GM19351 (cell line): ENCODE measurements at regions not wholly inside any gene's neighbourhood (a gene's known extent, or its start where the extent isn't known, plus 50 kb on each side); places are given as distances from the start of the nearest gene placed in this dataset.

ENCODE experiments used
- ATAC-seq: cut with Tn5 transposase; IDR thresholded peaks from one replicate; pipeline ENCODE4 v1.9.1; 2021; ENCODE audit warnings: mild to moderate bottlenecking, moderate library complexity; ENCODE audit not compliant: unreplicated experiment

DNA sequence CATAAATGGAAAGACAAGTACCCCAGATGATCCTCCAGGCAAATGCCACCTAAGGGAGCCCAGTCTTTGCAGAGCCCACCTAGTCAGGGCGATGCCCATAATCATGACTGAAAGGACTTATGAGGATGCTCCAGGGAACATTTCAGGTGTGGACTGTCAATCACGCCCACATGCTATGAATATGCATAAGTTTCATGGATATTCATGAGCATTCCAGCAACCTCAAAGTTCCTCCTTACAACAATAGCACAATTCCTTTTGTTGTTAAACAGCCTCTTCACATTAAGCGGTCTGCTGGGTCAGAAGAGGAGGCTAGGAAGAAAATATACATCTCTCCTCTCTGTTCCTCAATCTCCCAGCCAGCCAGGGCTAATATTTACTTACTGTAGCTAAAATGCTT, 161.6 kb downstream of the C5orf15 start:
- ATAC-seq = no peak

DNA sequence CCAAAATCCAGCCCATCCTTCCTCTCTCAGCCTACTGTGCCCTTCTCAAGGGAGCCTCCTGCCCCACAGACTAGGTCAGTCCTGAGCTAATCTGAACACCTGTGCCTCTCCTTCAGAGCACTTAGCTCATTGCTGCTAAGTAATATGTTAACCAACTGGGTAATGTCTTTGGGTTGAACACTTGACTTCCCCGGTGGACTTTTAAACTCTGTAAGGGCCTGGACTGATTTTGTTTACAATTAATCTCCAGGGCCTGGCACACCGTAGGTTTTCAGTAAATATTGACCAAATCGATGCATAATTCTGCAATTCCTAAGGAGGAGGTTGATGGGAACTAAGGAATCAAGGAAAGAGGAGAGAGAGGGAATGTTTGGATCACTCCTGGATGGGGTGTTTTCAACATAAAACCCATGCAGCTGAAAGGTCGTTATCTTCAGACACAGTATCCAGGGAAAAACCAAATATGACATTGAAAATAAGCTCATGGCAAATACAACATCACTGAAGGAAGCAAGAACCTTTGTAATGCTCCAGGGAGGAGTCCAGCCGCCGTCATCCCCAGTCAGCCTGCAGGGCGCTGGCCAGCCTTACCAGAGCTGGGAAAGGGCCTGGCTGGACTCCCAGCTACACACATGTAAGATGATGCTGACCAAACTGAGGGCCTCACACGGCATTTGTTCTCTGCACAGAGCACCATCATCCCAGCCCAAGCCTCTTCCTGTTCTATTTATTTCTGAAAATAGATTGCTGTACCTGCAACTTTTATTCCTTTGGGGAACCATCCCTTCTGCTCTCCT, 166.3 kb downstream of the C5orf15 start:
- no peak for ATAC-seq

DNA sequence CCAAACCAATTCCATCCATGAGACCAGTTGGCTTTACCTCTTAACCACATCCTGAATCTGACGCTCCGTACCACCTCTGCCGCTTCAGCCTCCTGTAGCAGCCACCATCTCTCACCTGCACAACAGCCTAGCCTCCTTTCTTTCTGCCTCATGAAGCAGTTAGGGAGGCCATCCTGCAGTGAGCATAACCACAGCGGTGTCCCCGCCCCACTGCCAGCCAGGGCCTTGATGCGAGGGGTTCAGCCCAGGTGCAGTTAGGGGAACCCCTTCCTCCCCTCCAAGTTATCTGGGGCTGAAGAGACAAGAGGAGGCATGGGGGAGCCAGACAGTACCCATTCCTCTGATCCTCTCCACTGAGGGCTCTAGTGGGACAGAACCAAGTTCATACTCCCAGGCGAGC, 167.0 kb downstream of the C5orf15 start:
- ATAC-seq = no peak

DNA sequence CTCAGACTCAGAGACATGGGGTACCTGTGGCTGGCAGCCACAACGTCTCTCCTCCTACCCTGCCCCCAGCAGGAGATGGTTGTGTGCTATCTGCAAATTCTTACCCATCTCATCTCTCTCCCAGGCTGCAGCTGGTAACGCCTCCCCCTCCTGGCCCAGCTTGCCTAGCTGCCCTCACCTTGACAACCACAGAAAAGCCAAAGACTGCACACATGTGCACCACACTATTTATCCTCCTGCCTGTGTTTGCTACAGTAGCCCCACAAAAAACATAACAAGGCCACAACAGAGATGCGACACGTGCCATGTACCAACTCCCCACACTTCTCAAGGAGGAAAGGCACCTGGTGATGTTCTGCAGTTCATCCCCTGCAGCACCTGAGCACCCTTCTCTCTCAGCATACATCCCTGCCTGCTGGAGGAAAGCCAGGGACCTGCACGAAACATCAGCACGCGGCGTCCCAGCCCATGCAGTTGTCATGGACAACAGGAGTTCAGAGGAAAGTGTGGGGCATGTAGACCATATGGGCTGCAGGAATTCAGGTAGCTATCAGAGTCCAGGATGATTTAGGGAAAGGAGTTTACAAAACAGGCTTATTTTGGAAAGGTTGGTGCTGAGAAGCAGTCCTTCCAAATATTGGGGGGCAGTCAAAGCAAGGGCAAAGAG, 168.7 kb downstream of the C5orf15 start:
- ATAC-seq = no peak

DNA sequence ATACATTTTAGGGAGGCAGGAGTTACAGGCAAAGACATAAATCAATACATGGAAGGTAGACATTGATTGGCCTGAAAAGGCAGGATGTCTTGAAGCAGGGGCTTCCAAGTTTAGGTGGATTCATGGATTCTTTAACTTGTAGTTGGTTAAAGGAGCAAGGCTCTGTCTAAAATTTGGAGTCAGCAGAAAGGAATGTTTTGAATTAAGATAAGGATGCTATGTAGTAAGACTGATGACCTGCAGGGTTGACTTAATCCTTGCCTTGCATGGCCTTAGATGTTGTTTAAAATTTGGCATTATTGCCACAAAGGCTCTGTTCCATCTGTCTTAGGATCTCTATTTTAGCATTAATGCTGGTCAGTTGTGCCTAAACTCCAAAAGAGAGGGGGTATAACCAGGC, 171.3 kb downstream of the C5orf15 start:
- ATAC-seq = no peak

DNA sequence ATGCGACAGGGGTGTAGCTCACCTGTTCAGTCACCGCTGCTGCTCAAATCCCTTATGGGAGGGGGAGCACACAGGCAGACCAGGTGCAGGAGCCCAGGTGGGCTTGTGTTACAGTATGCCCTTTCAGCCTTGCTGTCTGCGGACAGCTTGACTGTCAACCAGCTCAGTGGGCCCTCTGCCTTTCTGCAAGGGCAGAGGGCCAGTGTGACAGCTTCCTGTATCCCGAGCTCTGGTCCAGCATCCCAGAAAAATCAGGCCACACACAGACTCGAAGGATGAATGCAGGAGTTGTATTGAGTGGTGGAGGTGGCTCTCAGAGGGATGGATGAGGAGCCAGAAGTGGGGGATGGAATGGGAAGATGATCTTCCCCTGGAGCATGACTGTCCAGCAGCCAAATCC, 172.2 kb downstream of the C5orf15 start:
- ATAC-seq = no peak

DNA sequence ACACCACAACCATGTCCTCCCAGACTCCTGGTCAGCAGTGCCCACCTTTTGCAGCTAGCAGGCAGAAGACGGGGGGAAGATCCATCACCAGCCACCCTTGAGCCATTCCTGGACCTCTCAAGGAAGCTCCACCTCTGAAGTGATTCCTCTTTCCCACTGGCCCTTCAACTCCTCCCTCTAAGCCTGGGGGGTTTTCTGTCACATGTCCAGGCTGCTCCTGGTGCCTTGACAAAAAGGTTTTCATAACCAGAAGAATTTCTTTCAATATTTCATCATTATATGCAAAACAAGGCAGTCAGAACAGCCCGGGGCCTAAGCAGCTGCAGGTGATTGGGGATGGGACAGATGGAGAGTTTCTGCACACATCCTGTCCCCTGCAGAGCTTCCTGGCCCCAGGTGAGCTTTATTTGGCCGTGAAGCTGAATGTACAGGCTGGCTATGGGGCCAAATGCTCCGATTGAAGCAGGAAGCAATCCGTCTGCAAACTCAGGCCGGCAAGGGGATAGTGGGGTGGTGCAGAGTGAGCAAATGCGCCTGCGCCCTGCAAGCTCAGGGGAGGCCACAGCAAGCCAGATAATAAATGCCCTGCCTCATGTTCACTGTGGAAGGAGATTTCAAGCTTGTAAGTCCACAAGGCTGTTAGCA, 173.5 kb downstream of the C5orf15 start:
- ATAC-seq = no peak

DNA sequence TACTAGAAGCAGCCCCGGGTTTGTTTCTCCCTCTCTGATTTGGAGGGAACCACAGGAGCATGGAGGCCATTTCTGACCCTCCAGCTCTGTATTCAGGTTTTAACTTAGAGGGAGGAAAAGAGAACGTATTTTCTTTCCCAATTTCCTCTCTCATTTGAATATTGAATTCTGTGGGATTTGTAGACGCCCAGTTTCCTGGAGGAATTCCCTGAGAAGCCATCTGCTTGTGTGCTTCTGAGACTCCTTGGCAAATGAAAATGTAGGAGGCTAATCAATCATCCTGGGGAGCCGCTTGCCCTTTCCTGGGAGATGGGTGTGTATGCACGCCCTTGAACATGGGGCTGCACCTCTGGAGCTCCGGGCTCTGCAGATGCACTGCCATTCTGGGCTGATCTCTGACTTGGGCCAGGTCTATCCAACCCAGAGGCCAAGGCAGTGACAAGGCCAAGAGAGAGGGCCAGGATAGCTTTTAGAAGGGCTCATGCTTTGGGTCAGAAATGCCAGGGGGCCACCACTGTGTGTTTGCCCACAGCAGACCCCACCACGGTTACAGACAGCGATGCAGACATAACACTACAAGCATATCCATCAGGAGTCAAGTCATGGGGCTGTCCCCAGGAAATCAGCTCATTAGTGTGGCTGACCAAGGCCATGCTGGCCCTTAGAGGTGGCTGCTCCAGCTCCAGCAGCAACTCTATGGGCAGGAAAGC, 174.5 kb downstream of the C5orf15 start:
- ATAC-seq = no peak

DNA sequence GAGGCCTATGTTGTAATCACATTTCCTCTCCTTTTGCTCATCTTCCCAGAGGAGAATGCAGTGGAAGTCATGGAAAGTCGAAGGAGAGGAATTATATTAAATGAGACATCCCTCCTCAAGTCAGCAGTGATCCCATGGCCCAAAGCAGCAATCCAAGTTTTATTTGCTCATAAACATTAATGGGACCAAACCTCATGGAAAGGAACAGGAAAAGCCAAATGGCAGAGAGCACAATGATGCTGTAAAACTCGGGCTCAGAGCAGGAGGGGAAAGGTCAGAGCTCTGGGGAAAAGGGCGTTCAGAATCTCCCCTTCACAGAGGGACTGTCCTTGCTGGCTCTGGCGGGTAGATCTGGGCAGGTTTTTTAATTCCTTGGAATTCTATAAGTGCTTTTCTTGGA, 175.8 kb downstream of the C5orf15 start:
- no peak for ATAC-seq

DNA sequence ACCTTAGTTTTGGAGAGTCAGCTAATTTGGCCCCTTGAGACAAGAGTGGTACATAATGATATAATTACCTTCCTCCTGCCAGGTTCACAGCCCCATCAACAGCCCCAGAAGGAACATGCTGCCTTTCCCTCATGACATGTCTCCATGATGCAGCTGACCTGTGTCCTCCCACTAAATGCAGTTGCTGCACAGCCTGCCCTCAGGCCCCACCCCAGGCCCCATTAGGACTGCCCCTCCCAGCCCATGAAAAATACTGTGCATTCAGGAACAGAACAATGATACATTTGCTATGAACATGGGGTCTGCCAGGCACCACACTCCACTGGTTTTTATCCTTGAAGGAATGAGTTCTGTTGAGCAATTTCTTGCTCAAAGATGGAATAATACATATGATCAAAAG, 176.4 kb downstream of the C5orf15 start:
- no peak for ATAC-seq

DNA sequence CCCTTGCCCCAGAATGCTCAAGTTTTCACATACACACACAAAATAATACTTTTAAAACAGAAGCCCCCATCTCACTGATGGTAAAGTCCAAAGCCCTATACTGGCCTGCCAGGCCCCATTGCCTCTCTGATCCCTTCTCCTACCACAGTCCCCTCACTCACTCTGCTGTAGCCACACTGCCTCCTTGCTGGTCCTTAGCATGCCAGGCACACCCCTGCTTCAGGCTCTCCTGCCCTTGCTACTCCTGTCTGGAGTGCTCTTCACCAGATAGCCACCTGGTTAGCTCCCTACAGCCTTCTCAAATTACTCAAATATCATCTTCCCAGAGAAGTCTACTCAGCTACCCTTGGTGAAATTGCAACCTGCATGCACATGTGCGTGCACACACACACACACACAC, 177.5 kb downstream of the C5orf15 start:
- no peak for ATAC-seq

DNA sequence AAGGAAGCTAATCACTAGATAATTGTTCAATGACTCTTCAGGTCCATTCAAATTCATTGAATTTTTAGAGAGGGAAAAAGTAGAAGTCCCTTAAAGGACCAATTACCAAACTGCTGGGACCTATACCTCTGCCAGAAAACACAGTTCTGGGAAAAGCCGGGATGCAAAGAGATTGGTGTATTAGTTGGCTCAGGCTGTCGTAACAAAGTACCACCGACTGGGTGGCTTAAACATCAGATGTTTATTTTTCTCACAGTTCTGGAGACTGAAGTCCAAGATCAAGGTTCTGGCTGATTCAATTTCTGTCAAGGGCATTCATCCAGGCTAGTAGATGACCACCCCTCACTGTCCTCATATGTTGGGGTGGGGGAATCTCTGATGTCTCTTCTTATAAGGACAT, 177.1 kb upstream of the FSTL4 start:
- ATAC-seq = no peak

DNA sequence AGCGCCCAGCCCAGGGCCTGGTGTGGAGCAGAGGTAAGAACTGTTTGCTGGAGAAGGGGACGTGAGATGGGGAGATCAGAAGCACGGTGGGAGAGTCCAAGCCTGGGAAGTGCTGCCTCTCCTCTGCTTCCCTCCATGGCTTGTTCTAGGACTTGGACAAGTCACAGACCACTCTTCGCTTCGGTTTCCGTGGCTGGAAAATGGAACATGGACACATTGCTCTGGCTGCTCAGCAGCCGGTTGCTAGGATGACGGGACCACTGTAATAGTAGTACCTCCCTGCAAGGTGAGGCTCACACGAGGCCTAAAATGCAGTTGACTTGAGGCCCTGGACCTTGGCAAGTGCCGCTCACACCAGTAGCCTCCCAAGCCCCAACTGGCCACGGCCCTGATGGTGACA, 175.8 kb upstream of the FSTL4 start:
- ATAC-seq = no peak

DNA sequence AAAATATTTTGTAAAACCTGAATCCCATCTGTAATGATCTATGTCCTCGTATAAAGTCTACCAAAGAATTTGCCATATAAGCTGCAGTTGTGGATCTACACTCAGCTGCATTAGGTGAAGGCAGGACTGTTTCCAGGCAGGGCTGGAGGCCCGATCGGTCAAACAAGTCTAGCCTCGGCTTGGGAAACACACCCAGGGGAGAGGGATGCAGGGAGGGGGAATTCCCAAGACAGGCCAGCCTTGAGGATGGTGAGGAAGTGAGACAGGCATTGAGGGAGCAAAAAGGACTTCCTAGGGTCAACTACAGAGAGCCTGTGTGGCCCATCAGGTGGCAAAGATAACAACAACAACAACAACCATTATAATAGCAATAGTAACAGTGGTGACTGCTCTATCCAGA, 174.1 kb upstream of the FSTL4 start:
- ATAC-seq = no peak

DNA sequence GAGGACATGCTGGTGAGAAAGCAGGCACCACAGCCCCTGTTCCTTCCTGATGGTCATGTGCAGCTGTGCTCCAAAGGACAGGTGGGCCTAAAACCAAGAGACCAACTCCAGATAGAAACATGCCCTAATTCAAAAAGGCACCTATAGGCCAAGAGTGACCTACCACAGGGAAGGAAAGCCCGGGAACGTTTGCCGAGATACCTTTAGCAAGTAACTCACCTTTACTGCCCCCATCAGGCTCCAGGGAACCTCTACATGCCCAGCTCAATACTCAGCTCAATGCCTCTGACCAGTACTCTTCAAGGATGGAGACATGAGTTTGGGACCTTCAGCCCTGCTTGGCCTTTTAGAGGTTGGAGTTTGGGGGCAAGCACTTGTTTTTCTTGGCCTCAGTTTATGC, 172.8 kb upstream of the FSTL4 start:
- ATAC-seq = no peak

DNA sequence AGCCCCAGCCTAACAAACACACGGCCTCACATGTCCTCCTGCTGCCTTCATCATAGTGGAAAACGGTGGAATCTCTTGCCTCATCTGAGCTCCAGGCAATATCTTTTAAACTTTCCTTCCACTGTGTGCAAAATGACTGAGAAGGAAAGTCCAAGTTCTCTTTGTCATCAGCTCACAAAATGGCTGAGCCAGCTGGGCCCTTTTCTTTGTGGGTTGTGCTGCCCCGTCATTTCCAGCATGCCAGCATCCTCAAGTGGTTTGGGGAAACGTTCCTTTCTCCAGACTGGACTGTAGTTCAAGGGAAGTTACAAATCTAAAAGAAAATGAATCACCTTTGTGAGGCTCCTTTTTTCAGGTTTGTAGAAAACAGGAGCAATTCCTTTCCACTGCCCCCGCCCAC, 171.1 kb upstream of the FSTL4 start:
- no peak for ATAC-seq

DNA sequence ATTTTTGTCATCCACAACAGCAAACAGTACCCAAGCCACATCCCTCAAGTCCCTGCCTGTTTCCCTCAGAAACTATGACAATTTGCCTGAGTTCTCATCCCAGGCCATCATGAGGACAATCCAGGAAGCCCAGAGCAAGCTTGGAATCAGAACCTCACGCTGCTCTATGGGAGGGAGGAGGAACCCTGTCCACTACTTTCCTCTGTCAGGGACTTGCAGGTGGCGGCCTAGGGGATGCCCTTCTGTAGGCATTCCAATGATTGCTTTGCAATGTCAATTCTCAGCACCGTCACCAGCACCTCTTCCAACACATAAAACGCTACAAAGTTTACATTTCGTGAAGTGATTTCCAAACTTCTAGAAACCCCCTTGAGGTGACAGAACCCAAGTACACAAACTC, 170.4 kb upstream of the FSTL4 start:
- ATAC-seq = no peak

DNA sequence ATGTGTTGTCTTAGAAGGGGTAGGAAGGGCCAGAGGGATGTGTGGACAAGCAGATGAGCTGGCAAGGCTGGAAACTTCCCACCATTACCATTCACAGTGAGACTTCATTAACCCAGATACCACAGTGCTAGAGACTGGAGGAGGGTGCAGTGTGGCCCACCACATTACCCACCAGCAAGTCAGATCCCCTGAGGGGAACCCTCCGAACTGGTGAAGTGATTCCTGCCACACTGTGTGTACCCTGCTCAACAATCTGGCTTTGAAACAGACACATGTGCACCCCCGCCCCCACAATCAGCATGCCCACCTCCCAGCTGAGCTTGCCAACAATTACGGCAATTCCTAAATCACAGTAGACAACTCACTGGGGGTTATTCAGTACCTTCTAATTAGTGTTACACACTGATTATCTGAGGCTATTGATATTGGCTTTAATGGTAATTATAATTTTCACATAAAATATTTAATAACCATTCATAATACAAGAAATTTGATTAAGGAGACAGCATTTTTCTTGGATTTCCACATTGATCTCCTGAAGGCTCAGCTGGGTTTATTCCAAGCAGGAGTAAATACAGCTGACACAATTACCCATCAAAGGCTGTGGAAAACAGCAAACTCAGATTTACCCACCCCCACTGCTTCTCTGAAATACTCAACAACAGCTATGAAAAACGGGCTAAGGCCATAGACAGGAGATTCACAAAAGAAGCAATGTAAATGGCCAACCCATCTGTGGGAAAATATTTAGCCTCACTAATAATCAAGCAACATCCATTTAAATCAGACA, 169.3 kb upstream of the FSTL4 start:
- no peak for ATAC-seq

DNA sequence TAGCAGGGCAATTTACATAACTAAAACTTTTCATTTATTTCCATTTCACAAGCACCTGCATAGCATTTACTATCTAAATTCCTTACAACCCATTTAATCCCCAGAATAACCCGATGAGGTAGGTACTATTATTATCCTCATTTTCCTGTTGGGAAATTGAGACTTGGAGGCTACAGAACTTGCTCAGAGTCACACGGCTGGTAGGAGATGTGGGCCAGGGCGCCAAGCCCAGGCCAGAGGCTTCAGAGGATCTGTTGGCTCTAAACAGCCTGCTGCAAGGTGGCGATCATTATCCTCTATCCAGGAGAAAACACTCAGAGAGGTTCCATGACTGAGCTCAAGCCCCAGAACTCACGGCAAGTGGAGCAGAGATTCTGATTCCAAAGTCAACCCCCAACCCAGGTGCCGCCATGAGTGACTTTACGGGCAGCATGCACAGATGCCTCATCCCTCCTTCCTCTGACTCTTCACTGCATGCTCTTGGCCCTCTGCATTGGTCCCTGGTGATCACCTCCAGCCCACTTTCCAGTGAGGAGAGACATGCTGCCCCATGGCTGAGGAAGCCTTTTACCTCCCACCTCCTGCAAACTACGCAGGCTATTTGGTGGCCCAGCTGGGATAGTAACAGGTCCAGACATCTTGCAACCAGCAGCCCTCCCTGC, 168.4 kb upstream of the FSTL4 start:
- no peak for ATAC-seq

DNA sequence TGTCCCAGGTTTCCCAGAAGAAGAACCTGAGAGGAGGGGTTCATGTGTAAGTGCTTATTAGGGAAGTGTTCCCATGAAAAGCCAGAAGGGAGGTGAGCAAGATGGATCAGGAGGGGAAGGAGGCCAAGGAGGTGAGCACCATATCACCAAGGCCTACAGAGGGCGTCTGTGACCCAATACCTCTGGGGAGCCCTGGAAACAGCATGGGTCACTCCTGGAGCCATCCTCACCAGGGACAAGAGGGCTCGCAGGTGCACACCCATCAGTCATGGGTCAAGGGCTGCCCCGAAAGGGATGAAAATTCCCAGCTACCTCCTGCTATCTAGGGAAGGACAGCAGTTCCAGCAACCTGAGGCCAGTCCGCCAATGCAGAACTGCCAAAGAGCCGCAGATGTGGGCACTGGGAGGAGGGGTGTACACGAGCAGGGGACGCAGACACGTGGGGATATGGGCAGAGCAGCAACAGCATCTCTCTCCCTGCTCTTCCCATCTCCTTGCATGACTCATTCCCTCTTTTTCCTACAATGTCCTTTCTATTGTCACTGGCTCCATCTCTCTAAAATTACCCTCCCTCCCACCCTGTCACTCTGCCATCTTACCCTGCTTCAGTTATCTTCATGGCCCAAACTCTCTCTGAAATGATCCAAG, 167.6 kb upstream of the FSTL4 start:
- no peak for ATAC-seq
